Activated effector memory CD4-positive, alpha-beta T cell treated with anti-CD3 and anti-CD28 coated beads, Interleukin-2, amount 50 U/mL, for 16 hours (primary cell): ENCODE measurements at regions not wholly inside any gene's neighbourhood (a gene's known extent, or its start where the extent isn't known, plus 50 kb on each side); places are given as distances from the start of the nearest gene placed in this dataset.
A peak's percentile ranks its signal among the peaks of the same experiment; 100 is the strongest.

ENCODE experiments used
- DNase-seq: peaks from one replicate; pipeline ENCODE4 v3.0.0-alpha.2; 2020

GRCh38 chr10:131653554-131654470 is 247.0 kb upstream of the PPP2R2D start:
- no peak for DNase-seq

GRCh38 chr10:131654471-131655087 is 246.2 kb upstream of the PPP2R2D start:
- DNase-seq: no peak

- DNase-seq: no peak
These were observed 245.5 kb upstream of the PPP2R2D start for GRCh38 chr10:131655101-131655849.

- no peak for DNase-seq
These were observed 244.8 kb upstream of the PPP2R2D start for GRCh38 chr10:131656009-131656408.

- no peak for DNase-seq
These were observed 244.4 kb upstream of the PPP2R2D start for GRCh38 chr10:131656431-131656841.

GRCh38 chr10:131657318-131657984 is 243.4 kb upstream of the PPP2R2D start:
- DNase-seq: no peak

GRCh38 chr10:131657985-131658330 is 242.8 kb upstream of the PPP2R2D start:
- peak; percentile 28 for DNase-seq

- peak; percentile 38 for DNase-seq
These were observed 242.2 kb upstream of the PPP2R2D start for GRCh38 chr10:131658476-131659110.

- peak; percentile 52 for DNase-seq
These were observed 240.4 kb upstream of the PPP2R2D start for GRCh38 chr10:131660427-131660826.

GRCh38 chr10:131662851-131663250 is 238.0 kb upstream of the PPP2R2D start:
- peak; percentile 17 for DNase-seq

- peak; percentile 21 for DNase-seq
These were observed 237.5 kb upstream of the PPP2R2D start for GRCh38 chr10:131663351-131663750.

GRCh38 chr10:131666091-131666490 is 234.7 kb upstream of the PPP2R2D start:
- DNase-seq: peak; percentile 14

- peak; percentile 41 for DNase-seq
These were observed 233.8 kb upstream of the PPP2R2D start for GRCh38 chr10:131667047-131667446.

- no peak for DNase-seq
These were observed 233.2 kb upstream of the PPP2R2D start for GRCh38 chr10:131667561-131667960.

GRCh38 chr10:131668903-131669302 is 231.9 kb upstream of the PPP2R2D start:
- DNase-seq: no peak

GRCh38 chr10:131669838-131670237 is 231.0 kb upstream of the PPP2R2D start:
- DNase-seq: no peak

GRCh38 chr10:131670341-131670740 is 230.5 kb upstream of the PPP2R2D start:
- no peak for DNase-seq

GRCh38 chr10:131673396-131673795 is 227.4 kb upstream of the PPP2R2D start:
- DNase-seq: no peak

GRCh38 chr10:131674130-131674529 is 226.7 kb upstream of the PPP2R2D start:
- no peak for DNase-seq

GRCh38 chr10:131675104-131675503 is 225.7 kb upstream of the PPP2R2D start:
- DNase-seq: no peak

GRCh38 chr10:131676046-131676799 is 224.6 kb upstream of the PPP2R2D start:
- DNase-seq: no peak
